ENCODE measurements at regions not wholly inside any gene's neighbourhood (a gene's known extent, or its start where the extent isn't known, plus 50 kb on each side); places are given as distances from the start of the nearest gene placed in this dataset.

- DNase-seq (ENCODE audit: low read depth), result no peak
These were observed 78.1 kb upstream of the GALNT9 start for GRCh38 chr12:132407451-132407961.

GRCh38 chr12:132406493-132407450 lies 77.4 kb upstream of the GALNT9 start:
- DNase-seq (ENCODE audit: low read depth), result no peak

DNA sequence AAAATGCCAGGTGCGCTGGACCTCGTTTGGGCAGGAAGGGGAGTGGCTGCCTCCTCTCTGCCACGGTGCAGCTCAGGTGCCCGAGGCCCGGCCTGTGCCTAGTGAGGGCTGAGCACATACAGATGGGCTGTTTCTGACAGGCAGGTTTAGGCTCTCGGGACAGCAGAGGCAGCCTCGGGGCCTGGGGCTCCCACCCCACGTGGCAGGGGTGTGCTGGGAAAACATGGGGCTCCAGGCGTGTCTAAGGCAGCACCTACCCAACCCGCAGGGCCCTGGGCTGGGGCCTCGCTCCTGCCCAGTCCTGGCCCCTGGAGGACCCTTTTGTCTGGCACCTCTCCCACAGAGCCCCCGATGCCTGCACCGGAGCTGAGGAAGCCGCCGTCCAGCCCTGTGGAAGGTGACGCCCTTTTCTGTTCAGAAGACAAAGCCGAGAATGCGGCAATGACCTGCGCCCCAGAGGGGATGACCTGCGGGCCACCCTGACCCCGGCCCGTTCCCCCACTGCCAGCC lies 76.4 kb upstream of the GALNT9 start:
- no peak for DNase-seq (ENCODE audit: low read depth)

- DNase-seq (ENCODE audit: low read depth), result no peak
These were observed 75.8 kb upstream of the GALNT9 start for GRCh38 chr12:132404951-132405741.

DNA sequence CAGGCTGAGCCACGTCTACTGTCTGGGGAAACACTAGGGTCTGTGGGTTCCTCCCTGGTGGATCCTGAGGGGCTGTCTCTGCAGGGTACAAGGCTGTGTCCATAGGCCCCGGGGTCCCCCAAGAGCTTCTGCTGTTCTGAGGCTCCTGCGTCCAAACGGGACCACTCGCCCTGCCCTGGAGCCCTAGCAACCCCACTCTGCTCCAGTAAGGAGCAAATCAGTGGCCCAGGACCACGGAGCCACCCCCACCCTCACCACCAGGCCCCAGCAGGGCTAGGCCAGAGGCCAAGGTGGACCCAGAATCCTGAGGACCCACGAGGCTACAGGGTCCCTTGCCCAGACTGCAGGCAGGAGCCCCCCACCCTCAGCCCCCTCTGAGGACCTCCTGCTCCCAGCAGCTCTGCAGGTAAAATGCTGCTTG lies 75.1 kb upstream of the GALNT9 start:
- no peak for DNase-seq (ENCODE audit: low read depth)

DNA sequence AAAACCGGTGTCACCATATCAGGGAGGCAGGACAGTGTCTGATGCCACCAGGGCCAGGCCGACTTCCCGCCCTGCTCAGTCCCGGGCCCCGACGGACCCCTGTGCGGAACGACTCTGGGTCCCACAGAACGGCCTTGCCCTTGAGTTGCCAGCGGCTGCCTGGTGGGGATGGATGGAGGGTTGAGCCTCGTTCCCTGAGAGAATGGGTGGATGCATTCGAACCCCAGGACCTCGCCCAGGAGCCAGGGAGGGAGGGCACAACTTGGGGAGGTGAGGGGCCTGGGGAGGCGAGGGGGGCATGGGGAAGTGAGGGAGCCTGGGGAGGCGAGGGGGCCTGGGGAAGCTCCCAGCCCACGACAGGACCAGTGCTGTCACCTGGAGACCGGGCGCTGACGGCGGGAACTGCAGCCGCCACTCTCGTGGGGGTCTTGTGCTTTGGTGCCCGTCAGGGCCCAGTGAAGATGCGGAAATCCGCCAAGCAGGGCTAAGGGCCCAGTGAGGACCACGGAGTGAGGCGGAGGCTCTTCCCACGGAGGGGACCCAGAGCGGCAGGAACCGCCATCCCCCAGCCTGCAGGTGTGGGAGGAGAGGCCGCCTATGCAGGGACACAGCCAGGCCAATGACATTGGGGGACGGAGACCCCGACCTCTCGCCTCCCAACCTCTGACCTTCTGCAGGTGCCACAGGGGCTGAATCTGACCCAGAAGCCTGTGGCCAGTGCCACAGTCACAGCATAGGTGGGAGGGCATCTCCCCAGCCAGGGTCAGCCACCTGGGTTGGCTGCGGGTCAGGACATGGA lies 74.4 kb upstream of the GALNT9 start:
- DNase-seq (ENCODE audit: low read depth), result no peak

DNA sequence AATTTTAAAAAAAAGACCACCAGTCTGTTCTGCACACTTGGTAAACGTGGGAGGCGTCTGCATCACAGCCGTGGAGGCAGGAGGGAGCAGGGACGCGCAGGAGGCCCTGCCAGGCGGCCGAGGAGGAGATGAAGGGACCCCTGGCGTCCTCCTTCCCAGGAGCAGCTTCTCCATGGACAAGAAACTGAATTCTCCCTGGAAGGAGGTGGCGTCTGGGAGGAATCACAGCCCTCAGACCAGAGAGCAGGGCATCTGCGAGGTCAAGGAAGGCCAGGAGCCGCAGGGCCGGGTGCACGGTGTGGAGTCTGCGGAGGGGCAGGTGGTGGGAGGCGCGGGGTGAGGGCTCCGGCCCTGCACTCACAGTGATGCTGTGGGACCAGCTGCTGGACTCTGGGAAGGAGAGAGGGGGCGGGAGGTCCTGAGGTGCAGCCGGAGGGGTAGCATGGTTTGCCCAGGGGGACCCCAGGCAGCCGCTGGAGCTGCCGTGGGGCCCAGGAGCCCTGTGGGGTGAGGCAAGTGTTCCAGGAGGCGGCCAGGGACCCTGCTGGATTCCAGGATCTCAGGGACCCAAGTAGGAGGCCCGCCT lies 73.5 kb upstream of the GALNT9 start:
- DNase-seq (ENCODE audit: low read depth), result no peak

DNA sequence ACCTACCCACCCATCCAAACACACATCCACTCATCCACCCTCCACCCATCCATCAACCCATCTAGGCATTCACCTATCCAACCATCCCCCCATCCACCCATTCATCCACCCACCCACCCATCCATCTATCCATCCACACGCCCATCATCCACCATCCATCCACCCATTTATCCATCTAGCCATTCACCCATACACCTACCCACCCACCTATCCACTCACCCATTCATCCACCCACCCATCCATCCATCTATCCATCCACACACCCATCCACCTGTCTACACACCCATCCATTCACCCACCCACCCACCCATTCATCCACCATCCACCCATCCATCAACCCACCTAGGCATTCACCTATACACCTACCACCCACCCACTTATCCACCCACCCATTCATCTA lies 72.6 kb upstream of the GALNT9 start:
- no peak for DNase-seq (ENCODE audit: low read depth)

GRCh38 chr12:132400011-132400641 lies 70.7 kb upstream of the GALNT9 start:
- no peak for DNase-seq (ENCODE audit: low read depth)

GRCh38 chr12:132399092-132400010 lies 70.0 kb upstream of the GALNT9 start:
- DNase-seq (ENCODE audit: low read depth), result no peak

- DNase-seq (ENCODE audit: low read depth), result no peak
These were observed 69.1 kb upstream of the GALNT9 start for GRCh38 chr12:132398386-132398991.

DNA sequence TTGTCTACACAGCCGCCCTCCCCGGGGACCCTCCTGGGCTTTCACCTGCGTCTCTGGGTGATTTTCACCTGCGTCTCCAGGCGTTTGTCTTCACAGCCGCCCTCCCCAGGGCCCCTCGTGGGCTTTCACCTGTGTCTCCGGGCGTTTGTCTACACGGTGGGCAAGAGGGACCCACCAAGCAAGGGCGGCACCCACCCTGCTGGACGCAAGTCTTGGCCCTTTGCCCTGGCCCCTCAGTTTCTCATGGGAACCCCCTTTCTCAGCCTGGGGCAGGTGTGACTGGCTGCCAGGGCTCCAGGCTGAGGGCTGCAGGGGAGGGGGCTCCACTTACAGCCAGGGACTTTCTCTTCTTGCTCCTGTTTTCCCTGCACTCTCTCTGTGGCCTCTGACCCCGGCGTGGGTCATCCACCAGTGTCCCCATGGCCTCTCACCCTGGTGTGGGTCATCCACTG lies 68.6 kb upstream of the GALNT9 start:
- no peak for DNase-seq (ENCODE audit: low read depth)

DNA sequence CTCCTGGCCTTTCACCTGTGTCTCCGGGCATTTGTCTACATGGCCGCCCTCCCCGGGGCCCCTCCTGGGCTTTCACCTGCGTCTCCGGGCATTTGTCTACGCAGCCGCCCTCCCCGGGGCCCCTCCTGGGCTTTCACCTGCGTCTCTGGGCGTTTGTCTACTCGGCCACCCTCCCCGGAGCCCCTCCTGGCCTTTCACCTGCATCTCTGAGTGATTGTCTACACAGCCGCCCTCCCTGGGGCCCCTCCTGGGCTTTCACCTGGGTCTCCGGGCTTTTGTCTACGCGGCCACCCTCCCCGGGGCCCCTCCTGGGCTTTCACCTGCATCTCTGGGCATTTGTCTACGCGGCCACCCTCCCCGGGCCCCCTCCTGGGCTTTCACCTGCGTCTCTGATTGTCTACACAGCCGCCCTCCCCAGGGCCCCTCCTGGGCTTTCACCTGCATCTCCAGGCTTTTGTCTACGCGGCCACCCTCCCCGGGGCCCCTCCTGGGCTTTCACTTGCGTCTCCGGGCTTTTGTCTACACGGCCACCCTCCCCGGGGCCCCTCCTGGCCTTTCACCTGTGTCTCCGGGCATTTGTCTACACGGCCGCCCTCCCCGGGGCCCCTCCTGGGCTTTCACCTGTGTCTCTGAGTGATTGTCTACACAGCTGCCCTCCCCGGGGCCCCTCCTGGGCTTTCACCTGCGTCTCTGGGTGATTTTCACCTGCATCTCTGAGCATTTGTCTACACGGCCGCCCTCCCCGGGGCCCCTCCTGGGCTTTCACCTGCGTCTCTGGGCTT lies 68.0 kb upstream of the GALNT9 start:
- DNase-seq (ENCODE audit: low read depth), result no peak

DNA sequence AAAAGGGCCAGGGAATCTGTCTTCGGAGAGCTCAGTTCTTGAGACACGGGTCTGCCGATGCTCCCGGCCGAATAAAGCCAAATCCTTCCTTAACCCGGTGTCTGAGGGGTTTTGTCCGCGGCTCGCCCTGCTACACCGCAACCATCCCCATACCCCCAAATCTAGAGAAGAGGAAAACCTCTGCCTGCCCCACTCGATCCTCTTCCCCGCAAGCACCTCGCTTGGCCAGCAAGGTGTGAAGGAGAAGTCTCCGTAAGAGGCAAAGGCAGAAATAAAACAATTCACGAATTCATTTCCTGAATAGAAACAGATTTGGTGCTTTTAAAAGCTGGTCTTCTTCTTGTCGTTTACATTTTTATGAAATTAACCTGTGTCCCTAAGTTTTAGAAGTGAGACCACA lies 67.3 kb upstream of the GALNT9 start:
- DNase-seq (ENCODE audit: low read depth), result no peak

- DNase-seq (ENCODE audit: low read depth), result no peak
These were observed 66.5 kb upstream of the GALNT9 start for GRCh38 chr12:132395908-132396305.

DNA sequence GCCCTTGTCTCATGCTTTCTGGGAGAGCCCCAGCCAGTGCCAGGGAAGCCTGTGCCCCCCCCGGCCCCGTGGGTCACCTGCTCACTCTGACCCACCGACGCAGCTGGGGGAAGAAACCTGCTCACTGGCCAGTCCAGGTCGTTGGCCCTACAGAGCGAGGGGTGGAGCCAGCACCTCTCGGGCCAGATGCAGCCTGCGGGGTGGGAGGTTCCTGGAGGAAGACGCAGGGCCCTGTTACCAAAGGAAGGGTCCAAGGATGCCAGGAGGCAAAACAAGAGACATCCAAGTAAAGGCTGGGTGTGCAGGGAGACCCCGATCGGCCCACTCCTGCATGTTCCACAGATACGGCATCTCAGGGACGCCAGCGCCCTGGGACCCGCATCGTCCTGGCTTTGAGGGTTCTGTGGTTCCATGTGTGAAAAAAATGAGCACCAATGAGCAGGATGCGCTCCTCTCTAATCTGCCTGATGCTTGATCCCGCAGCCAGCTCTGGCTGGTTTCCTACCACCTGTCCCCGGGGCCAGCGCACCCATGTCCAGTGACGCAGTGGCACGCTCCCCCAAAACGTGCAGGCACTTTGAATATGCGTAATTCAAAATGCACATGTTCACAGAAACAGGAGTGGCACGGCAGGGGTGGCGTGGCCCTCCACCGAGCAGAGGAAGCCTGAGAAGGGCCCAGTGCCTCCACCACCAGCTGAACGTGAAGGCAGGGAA lies 66.0 kb upstream of the GALNT9 start:
- no peak for DNase-seq (ENCODE audit: low read depth)

DNA sequence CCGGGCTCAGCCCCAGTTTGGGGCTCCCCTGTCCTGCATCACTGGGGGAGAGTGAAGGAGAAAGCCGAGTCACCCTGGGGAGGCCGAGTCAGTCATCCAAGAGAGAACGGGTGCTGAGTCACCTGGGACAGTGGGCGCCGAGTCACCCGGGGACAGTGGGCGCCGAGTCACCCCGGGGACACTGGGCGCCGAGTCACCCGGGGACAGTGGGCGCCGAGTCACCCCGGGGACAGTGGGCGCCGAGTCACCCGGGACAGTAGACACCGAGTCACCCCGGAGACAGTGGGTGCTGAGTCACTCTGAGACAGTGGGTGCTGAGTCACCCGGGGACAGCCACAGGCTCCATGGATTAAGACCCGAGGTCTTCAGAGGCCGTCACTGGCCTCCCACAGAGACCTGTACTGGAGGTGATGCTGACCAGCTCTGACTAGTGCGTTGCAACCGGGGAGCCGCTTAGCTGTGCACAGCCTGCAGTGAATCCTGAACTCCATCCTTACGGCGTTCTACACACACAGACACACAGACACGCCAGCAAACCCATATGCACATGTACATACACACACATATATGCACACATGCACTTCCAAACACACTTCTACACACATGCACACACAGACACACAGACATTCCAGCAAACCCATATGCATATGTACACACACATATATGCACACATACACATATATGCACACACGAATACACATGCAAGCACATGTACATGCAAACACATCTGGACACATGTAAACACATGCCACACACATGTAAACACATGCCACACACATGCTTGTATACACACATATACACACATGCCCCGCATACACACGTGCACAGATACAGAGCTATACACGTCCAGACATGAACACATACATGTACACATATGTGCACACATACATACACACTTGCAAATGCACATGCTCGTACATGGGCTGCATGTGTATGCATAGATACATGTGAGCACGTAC lies 64.9 kb upstream of the GALNT9 start:
- DNase-seq (ENCODE audit: low read depth), result no peak

All from fibroblast of the conjunctiva (primary cell).